ENCODE measurements at regions not wholly inside any gene's neighbourhood (a gene's known extent, or its start where the extent isn't known, plus 50 kb on each side); places are given as distances from the start of the nearest gene placed in this dataset.

DNA sequence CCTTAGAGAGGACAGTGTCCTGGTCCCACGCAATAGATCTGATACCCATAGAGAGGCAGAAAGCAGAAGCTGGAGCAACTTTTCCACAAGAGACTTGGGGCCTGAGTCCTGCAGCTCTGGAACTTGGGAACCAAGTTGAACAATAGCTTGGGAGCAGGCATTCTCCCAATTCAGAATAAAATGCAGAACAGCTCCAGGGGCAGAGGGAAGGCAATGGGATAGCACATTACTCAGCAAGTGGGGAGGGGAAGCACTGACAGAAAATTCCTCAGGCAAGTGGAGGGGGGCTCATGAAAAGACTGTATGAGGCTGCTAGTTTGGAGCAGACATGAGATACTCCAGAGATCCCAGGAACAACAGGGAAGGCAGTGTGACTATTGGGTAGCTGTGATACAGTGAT lies 513.6 kb downstream of the HINT1 start:
- Histone ChIP-seq H3K27ac (no peak overlapping the region), H3K27me3 (no peaks in the 10 kb centered on the region), H3K4me1 (peaks cover under 1% of the 10 kb centered on the region), H3K4me2 (no peak overlapping the region), H3K36me3 (no peaks in the 10 kb centered on the region), H3K4me3 (no peak overlapping the region), H3F3A (ENCODE audit: low read depth) (no peaks in the 10 kb centered on the region), H2AFZ (replicated peaks) (peak overlapping the region; percentile 36), H4K20me1 (ENCODE audit: low read depth) (no peaks in the 10 kb centered on the region), H3K9me3 (ENCODE audit: low read depth) (no peaks in the 10 kb centered on the region), H3K79me2 (ENCODE audit: low read depth) (no peaks in the 10 kb centered on the region), H3K9ac (no peak overlapping the region)
- no peaks in the 10 kb centered on the region for H3K27me3 Mint-ChIP-seq (ENCODE audit: insufficient read depth, low read depth)
- H3K27ac Mint-ChIP-seq = no peak overlapping the region
- no peaks in the 10 kb centered on the region for H3K4me1 Mint-ChIP-seq
- H3K36me3 Mint-ChIP-seq = no peaks in the 10 kb centered on the region
- no peak overlapping the region for H3K4me3 Mint-ChIP-seq
- peak; percentile 5 for DNase-seq (ENCODE audit: low spot score)
- TF ChIP-seq, protein P1, sequence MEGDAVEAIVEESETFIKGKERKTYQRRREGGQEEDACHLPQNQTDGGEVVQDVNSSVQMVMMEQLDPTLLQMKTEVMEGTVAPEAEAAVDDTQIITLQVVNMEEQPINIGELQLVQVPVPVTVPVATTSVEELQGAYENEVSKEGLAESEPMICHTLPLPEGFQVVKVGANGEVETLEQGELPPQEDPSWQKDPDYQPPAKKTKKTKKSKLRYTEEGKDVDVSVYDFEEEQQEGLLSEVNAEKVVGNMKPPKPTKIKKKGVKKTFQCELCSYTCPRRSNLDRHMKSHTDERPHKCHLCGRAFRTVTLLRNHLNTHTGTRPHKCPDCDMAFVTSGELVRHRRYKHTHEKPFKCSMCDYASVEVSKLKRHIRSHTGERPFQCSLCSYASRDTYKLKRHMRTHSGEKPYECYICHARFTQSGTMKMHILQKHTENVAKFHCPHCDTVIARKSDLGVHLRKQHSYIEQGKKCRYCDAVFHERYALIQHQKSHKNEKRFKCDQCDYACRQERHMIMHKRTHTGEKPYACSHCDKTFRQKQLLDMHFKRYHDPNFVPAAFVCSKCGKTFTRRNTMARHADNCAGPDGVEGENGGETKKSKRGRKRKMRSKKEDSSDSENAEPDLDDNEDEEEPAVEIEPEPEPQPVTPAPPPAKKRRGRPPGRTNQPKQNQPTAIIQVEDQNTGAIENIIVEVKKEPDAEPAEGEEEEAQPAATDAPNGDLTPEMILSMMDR (IDR thresholded peaks at IDR 0.05) = no peak
- no peak for TF ChIP-seq EZH2 (IDR thresholded peaks at IDR 0.05)
- TF ChIP-seq EZH2phosphoT487 (IDR thresholded peaks at IDR 0.05) = no peak
- H3K9me3 Mint-ChIP-seq = no peaks in the 10 kb centered on the region

DNA sequence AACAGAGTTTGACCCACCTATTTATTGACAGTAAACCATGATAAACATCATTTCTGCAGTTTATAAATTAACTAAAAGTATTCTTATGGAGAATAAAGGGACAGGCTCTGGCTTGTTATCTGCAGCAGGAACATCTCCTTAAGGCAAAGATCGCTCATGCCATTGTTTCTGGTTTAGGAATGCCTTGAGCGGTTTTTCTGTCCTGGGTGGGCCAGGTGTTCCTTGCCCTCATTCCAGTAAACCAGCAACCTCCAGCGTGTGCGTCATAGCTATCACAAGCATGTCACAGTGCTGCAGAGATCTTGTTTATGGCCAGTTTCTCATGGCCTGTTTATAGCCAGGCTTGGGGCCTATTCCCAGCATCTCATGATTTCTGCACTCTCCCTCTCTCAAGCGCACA lies 521.7 kb downstream of the HINT1 start:
- no peak overlapping the region for H3K9ac ChIP-seq
- no peaks in the 10 kb centered on the region for H3K9me3 ChIP-seq (ENCODE audit: low read depth)
- H3K4me3 ChIP-seq = no peak overlapping the region
- Mint-ChIP-seq H3K9me3 (no peaks in the 10 kb centered on the region), H3K36me3 (no peaks in the 10 kb centered on the region), H3K4me1 (no peaks in the 10 kb centered on the region), H3K27me3 (ENCODE audit: insufficient read depth, low read depth) (no peaks in the 10 kb centered on the region), H3K4me3 (no peak overlapping the region), H3K27ac (no peak overlapping the region)
- H4K20me1 ChIP-seq (ENCODE audit: low read depth) = no peaks in the 10 kb centered on the region
- DNase-seq (ENCODE audit: low spot score) = no peak
- H3K4me1 ChIP-seq = peaks cover 4% of the 10 kb centered on the region
- H3K27ac ChIP-seq = no peak overlapping the region
- H3K79me2 ChIP-seq (ENCODE audit: low read depth) = no peaks in the 10 kb centered on the region
- TF ChIP-seq EZH2 (IDR thresholded peaks at IDR 0.05) (no peak), EZH2phosphoT487 (IDR thresholded peaks at IDR 0.05) (no peak)
- TF ChIP-seq, protein P1 (IDR thresholded peaks at IDR 0.05) = no peak
- no peaks in the 10 kb centered on the region for H3K27me3 ChIP-seq
- no peaks in the 10 kb centered on the region for H3F3A ChIP-seq (ENCODE audit: low read depth)
- no peaks in the 10 kb centered on the region for H3K36me3 ChIP-seq
- no peak overlapping the region for H3K4me2 ChIP-seq
- no peak overlapping the region for H2AFZ ChIP-seq (replicated peaks)

DNA sequence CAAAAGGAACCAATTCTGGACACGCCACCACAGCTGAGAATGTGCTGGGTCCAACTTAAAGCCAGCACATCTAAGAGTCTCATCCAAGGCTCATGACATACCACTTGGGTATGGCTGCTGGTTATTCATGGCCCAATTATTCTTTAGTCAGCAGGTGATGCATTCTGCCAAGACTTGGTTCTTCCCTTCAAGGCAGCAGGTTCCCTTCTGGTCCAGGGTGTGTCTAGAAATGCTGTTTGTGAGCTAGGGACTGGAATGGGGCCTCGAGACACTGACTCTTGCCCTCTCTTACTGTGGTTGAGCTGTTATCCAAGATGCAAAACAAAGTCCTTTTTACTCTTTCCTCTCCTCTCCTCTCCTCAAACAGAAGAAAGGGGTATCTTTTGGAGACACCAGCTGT lies 522.6 kb downstream of the HINT1 start:
- Histone ChIP-seq H4K20me1 (ENCODE audit: low read depth) (no peaks in the 10 kb centered on the region), H3K36me3 (no peaks in the 10 kb centered on the region), H2AFZ (replicated peaks) (no peak overlapping the region), H3K27ac (no peak overlapping the region), H3K4me1 (peaks cover 4% of the 10 kb centered on the region), H3K79me2 (ENCODE audit: low read depth) (no peaks in the 10 kb centered on the region), H3K9ac (no peak overlapping the region), H3F3A (ENCODE audit: low read depth) (no peaks in the 10 kb centered on the region), H3K4me2 (no peak overlapping the region), H3K9me3 (ENCODE audit: low read depth) (no peaks in the 10 kb centered on the region), H3K4me3 (no peak overlapping the region), H3K27me3 (no peaks in the 10 kb centered on the region)
- Mint-ChIP-seq H3K36me3 (no peaks in the 10 kb centered on the region), H3K4me3 (no peak overlapping the region), H3K9me3 (no peaks in the 10 kb centered on the region), H3K27ac (no peak overlapping the region), H3K4me1 (no peaks in the 10 kb centered on the region), H3K27me3 (ENCODE audit: insufficient read depth, low read depth) (no peaks in the 10 kb centered on the region)
- no peak for DNase-seq (ENCODE audit: low spot score)
- TF ChIP-seq EZH2 (IDR thresholded peaks at IDR 0.05) (no peak), EZH2phosphoT487 (IDR thresholded peaks at IDR 0.05) (no peak)
- TF ChIP-seq, protein P1 (IDR thresholded peaks at IDR 0.05) = no peak

Data from neural progenitor cell (in vitro differentiated cells).